ENCODE measurements at regions not wholly inside any gene's neighbourhood (a gene's known extent, or its start where the extent isn't known, plus 50 kb on each side); places are given as distances from the start of the nearest gene placed in this dataset.

DNA sequence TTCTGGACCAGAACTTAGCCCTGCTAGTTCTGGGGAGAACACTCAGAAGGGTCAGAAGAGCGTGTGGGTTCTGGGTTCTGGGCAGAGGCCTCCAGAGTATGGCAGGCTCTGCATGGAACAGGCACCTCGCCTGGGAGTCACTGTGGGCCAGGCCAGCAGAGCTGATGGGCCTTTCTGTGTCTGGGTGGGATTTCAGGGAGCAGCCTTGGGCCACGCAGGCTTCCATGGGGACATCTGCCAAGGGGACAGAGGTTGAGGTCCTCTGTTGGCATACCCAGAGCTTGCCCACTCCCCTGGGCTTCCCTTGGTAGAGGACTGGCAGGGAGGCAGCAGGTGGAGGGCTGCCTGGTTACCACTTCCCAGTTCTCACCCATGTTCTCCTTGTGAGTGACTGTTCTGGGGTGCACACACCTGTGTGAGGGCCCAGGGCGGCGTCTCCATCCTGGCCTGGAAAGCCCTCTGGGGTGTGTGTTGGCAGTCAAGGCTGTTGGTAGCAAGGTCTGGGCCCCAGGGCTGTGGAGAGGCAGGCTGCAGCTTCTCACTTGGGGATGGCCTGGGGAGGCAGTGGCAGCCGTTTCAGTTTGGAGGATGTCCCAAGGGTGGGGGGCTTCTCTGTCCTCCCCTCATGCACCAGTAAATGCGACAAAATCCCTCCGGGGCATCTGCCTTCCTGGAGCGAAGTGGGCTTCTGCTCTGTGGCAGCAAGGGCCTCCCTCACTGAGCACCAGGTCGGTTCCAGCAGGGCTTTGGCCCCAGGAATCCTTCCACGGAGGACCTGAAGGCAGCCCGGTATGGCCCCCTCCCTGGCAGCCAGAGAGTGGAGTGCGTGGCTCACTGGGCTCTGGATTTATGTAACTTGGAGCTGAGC, 74.6 kb upstream of the HDAC4 start:
- DNase-seq (ENCODE audit: low read depth): no peak

GRCh38 chr2:239473211-239473805, 72.5 kb upstream of the HDAC4 start:
- DNase-seq (ENCODE audit: low read depth): no peak

DNA sequence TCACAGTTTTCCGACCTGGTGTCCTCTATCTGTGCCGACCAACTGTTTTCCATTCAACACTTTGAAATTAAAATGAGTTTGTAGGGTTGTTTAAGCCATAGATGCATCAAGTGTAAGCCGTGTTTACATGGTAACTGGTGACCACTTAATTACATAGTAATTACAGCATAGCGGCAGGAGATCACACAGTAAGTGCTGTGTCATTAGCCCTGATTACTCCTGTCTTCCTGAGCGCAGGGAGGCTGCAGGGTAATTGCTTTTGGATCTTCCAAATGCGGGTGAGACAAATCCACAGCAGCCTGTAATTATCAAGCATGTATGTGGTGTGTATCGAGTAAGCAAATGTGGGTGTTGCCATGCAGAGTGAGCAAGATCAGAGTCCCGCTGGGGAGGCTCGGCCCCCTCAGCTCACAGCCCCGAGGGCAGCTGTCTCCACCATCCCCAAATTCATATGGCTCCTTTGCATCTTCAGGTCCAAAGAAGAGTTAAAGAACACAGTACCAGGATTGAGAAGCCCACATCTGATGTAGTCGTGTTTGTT, 71.5 kb upstream of the HDAC4 start:
- DNase-seq (ENCODE audit: low read depth): no peak

- DNase-seq (ENCODE audit: low read depth): no peak
Observed at GRCh38 chr2:239471011-239471792, 70.4 kb upstream of the HDAC4 start.

DNA sequence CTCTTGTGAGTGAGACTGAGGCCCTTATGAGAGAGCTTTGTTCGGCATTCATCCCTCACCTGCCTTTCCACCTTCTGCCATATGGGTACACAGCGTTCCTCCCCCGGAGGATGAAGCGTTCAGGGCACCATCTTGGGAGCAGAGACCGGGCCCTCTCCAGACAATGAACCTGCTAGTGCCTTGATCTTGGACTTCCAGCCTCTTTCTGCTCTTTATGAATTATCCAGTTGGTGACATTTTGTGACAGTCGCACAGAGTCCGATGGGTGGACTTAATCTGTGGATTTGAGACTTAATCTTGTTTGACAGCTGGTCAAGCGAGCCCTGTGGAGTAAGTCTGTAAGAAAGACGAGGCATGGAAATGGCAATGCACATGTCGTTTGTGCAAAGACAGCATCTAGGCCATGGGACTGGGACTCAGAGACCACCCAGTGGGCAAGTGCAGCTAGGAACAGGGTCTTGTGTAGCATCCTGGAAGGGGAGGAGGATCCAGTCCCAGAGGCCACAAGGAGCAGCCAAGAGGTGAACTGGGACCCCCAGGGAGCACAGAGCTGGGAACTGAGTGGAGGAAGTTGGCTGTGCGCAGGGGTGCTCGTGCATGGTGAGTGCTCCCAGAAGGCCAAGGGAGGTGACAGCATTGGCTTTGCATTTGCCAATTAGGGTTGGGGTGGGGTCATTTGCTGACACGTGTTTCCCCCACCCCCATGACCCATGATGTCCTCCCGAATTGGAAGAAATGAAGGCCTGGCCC, 69.5 kb upstream of the HDAC4 start:
- DNase-seq (ENCODE audit: low read depth): no peak

GRCh38 chr2:239469106-239469960, 68.5 kb upstream of the HDAC4 start:
- no peak for DNase-seq (ENCODE audit: low read depth)

GRCh38 chr2:239468491-239469105, 67.8 kb upstream of the HDAC4 start:
- no peak for DNase-seq (ENCODE audit: low read depth)

DNA sequence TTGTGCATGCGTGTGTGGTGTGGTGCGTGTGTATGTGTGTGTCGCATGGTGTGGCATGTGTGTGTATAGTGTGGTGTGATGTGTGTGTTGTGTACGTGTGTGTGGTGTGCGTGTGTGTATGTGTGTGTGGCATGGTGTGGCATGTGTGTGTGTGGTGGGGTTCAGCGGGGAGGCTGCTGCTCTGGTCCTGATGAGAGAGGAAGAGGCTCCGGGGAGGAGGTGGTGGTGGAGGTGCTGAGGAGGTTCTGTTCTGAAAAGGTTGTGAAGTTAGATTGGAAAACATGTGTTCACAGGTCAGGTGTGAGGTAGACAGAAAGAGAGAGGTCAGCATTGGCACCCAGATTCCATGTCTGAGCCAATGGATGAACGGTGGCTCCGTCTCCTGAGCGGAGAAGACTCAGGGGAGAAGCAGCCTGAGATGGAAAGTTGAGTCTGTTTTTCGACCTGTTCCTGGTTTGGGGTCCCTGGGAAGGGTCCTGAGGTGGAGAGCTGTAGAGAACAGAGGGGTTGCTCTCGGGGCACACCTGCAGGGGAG, 67.2 kb upstream of the HDAC4 start:
- DNase-seq (ENCODE audit: low read depth): no peak

GRCh38 chr2:239467281-239467955, 66.6 kb upstream of the HDAC4 start:
- DNase-seq (ENCODE audit: low read depth): no peak

DNA sequence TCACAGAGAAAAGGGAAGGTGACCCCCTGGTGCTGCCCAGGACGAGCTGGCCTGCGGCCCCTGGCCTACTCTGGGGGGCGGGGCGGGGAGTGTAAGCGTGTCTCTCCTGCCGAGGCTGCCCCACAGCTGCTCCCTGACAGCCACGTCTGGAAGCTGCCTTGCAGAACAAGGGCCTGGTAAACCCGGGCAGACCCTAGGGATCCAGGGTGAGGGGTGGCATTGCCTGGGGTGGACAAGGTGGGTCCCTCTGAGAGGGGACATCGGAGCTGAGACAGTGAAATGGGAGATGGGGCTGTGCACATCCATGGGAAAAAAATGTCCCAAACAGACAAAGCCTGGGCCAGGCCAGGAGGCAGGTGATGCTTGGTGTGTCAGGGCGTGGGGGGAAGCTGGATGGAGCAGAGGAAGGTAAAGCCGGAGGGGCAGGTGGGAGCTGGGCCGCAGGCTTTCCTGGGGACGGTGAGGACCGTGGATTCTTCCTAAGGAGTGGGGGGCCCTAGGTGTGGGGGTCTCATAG, 66.0 kb upstream of the HDAC4 start:
- DNase-seq (ENCODE audit: low read depth): no peak

DNA sequence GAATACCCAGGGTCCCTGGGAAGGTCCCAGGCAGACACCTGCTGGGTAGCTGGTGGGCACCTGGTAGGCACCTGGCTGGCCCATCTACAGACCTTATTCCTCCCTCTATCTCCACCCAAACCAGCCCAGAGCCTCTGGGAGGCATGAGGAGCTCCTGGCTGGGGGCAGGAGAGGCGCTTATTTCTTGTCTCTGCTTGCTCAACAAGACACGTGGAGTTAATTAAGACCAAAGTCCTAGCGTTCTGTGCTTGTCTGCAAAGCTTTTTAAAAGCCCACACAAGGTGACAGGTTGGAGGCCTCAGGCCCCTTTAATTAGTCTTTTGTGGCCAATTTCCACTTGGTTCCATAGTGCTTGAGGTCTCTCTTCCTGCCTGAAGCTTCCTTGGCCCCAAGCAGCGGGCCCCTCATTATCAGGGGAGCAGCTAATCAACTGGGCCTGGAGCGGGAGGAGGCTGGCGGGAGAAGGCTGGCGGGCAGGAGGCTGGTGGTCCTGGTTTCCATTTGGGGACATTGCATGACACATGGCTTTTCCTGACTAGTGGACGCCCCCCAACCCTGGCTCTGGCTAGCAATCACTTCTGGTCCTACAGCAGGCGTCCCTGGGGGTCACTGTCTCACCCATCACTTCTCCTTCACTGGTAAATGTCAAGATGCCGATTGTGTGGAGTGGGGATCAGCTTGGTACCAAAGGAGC, 65.4 kb upstream of the HDAC4 start:
- DNase-seq (ENCODE audit: low read depth): no peak

- DNase-seq (ENCODE audit: low read depth): peak; percentile 30
Observed at GRCh38 chr2:239465017-239466001, 64.5 kb upstream of the HDAC4 start.

GRCh38 chr2:239464166-239465016, 63.6 kb upstream of the HDAC4 start:
- DNase-seq (ENCODE audit: low read depth): no peak

DNA sequence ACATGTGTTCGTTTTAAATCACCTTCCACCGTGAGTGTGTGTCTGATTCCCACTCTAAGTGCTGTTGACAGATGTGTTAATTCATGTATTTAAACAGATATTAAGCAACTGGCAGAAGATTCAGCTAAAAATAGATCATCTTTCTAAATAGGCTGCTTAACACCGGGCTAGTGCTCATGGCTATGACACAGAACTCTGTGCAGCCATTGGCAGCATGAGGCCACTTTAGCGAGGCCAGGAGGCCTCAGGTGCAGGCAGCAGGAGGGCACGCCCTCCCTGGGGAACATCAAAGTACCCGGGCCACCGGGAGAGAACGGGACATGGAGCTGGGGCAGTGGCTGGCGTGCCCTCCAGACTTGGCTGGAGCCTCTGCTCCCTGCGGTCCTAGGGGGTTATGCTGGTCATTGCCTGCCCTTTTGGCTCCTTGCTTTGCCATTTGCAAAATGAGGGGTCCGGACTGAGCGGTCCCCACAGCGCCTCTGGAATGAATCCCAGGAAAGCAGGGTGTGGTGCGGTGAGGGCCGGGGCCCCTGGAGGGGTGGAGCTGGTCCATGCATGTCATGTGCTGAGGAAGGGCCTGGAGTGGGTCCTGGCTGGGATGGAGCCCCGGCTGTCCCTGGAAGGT, 62.8 kb upstream of the HDAC4 start:
- no peak for DNase-seq (ENCODE audit: low read depth)

GRCh38 chr2:239462671-239463506, 62.1 kb upstream of the HDAC4 start:
- DNase-seq (ENCODE audit: low read depth): no peak
